Right ventricle myocardium inferior (tissue), 1 donor: ENCODE measurements at regions not wholly inside any gene's neighbourhood (a gene's known extent, or its start where the extent isn't known, plus 50 kb on each side); places are given as distances from the start of the nearest gene placed in this dataset.
A peak's percentile ranks its signal among the peaks of the same experiment; 100 is the strongest.

ENCODE experiments used
- ATAC-seq: fragments of 200-7000 bp; cut with Tn5 transposase; one replicate; pipeline ENCODE4 v1.9.1; 2020; ENCODE audit warnings: mild to moderate bottlenecking, moderate library complexity
- DNase-seq: peaks from one replicate; pipeline ENCODE4 v3.0.0; 2021; ENCODE audit errors: missing footprints
- intact Hi-C: fragments of 100-400 bp; cut with DNase I; formaldehyde crosslinking; loops from one replicate; pipeline ENCODE4 v1.11.0; 2022
- donor health status: DM: no; HTN: yes; CAD: no; lungs with severe emphysema.

- DNase-seq = no peak
- no peak for ATAC-seq
- intact Hi-C loops = no loop called here
These were observed 150.9 kb downstream of the SP3 start for GRCh38 chr2:173814306-173814705.

- ATAC-seq (no peak), DNase-seq (no peak)
- intact Hi-C loops = no loop called here
These were observed 149.4 kb downstream of the SP3 start for GRCh38 chr2:173815772-173816171.

DNA sequence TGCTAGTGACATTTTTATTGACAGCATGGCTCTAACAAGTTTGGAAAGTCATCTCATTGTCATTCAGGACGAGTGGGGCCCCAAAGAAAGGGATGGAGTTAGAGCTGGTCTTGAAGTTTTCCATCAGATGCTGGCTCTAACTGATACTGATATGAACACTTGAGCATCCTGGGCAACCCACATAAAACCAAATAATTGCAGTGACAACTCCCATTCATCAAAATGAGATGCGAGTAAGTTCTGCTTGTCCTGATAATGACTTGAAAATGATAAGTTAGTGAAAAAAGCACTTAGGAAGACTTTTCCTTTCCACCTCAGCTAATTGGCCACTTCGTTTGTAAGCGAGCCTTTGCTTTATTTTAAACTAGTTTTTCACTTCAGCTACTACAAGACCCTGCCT, 147.6 kb downstream of the SP3 start:
- no peak for DNase-seq
- no peak for ATAC-seq
- intact Hi-C loops = no loop called here

GRCh38 chr2:173818285-173818684, 146.9 kb downstream of the SP3 start:
- ATAC-seq = no peak
- DNase-seq = no peak
- intact Hi-C loops = no loop called here

GRCh38 chr2:173819852-173820251, 145.3 kb downstream of the SP3 start:
- DNase-seq (no peak), ATAC-seq (no peak)
- intact Hi-C loops = no loop called here

DNA sequence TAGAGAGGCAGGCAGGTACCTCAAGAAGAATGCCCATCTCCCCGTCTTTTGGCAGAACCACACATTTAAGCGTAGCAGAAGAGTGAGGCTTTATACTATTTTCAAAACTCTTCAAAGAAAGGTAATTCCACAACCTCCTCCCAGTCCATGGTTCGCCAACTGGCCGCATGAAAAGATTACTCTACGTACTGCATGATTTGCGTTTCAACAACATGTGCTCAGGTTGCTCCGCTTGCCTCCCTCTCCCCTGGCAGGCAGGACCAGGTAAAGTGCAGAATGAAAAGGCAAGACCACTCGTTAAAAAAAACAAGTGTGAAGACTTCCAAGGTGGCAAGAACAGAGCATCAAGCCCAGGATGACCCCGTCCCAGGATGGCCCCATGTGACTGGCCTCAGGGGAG, 143.7 kb downstream of the SP3 start:
- intact Hi-C loops = no loop called here
- ATAC-seq (no peak), DNase-seq (no peak)

DNA sequence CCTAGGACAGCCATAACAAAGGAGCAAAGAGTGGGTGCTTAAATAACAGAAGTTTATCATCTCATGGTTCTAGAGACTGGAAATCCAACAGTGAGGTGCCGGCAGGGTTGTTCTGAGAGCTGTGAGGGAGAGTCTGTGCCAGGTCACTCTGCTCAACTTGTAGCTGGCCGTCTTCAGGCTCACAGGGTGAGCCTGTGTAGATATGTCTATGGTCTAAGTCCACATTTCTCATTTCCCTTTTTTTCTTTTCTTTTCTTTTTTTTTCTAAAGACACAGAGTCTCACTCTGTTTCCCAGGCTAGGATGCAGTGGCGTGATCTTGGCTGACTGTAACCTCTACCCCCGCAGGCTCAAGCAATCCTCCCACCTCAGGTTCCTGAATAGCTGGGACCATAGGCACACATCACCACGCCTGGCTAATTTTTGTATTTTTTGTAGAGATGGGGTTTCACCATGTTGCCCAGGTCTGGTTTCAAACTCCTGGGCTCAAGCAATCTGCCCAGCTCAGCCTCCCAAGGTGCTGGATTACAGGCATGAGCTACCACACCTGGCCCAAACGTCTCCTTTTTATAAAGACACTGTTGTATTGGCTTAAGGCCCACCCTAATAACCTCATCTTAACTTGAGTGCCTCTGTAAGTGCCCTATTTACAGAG, 142.2 kb downstream of the SP3 start:
- DNase-seq (no peak), ATAC-seq (no peak)
- intact Hi-C loops = no loop called here

- intact Hi-C loops = no loop called here
- no peak for ATAC-seq
These were observed 141.6 kb downstream of the SP3 start for GRCh38 chr2:173823543-173823939.

DNA sequence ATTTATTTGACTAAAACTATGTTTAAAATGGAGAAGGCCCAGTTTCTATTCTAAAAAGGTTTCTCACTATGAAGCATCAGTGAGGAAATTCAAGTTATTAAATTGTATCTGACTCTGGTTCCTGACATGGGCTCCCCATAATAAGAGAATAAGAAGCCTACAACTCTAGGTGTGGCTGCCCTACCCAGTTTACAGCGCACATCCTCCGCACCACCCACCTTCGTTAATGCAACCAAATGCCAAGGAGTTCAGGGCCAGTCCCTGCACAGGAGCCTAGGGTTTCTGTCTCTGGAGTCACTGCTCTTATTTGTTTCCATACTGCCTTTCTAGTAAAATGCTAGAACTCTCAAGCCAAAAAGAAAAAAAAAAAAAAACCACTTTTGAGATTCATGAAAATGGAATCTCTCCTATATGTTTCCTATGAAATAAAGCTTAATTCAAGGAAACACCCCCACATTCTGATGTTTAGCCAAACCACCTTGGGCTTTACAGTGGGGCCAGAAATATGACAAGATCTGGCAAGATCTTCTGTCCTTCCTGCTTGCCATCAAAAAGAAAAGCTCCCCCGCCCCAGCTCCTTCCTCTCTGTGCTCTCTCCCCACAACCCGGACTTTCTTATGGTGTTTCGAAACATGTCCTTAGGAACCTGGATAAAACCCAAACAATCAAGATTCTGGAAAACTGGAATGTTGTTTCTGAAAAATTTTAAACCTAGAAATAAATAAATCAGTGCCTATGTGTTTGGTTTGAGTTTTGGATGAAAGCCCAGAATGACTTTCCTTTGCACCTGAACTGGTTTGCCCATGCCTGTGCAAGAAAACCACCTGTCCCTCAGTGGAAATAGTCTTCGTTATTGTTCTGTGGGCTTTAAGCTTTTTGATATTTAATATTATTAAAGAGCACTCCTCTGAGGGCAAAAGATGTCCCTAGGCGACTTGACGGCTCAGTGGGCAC, 136.7 kb downstream of the SP3 start:
- intact Hi-C loops = no loop called here
- DNase-seq (no peak), ATAC-seq (no peak)

More at GRCh38 chr2:173823543-173823939, 141.6 kb downstream of the SP3 start:
- no peak for DNase-seq

- DNase-seq = no peak
- intact Hi-C loops = no loop called here
These were observed 135.4 kb downstream of the SP3 start for GRCh38 chr2:173829727-173830126.

GRCh38 chr2:173830170-173830569, 135.0 kb downstream of the SP3 start:
- DNase-seq (no peak), ATAC-seq (peak; percentile 56)
- intact Hi-C loops = no loop called here

More at GRCh38 chr2:173829727-173830126, 135.4 kb downstream of the SP3 start:
- ATAC-seq = no peak

DNA sequence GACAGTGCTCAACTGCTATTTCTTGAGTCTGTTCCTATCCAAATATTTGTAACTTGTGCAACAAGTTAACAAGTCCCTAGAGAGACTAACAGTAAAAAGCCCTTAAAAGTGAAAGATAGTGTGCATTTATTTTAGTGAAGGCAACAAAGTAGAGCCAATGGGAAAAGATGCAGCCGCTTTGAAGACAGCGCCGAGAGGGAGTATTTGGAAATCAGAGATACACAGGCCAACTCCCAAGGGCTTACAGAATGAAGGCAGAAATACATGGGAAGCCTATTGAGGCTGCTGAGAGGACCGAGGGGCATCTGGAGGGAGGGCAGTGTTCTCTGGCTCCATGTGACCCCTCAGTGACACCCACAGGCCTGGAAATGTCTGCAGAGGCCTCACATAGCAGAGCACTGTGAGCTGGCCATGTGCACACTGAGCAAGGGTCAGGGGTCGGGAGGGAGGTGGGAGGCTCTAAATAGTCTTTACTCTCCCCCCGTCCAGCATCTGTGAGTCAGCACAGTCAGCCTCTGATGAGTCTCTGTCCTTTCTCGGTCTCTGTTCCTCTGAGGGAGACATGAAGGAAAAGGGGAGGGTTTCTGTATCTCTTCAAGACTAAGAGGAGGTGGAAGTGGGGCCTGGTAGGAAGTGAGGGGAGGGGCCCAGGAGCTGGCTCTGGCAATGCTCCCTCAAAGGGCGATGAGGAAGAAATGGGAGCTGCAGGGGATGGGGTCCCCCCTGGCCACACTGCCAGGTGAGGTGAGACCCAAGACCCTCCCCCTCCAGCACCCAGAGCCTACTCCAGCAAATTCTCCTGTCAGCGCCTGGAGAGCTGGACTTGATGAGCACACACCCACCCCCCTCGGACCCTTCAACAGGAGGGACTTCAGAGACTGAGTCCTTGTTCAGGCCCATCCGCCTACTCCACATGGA, 133.6 kb downstream of the SP3 start:
- DNase-seq (peak; percentile 82), ATAC-seq (peak; percentile 89)
- intact Hi-C loops = no loop called here

GRCh38 chr2:173834141-173834540, 131.0 kb downstream of the SP3 start:
- intact Hi-C loops = no loop called here
- DNase-seq (no peak), ATAC-seq (no peak)

DNA sequence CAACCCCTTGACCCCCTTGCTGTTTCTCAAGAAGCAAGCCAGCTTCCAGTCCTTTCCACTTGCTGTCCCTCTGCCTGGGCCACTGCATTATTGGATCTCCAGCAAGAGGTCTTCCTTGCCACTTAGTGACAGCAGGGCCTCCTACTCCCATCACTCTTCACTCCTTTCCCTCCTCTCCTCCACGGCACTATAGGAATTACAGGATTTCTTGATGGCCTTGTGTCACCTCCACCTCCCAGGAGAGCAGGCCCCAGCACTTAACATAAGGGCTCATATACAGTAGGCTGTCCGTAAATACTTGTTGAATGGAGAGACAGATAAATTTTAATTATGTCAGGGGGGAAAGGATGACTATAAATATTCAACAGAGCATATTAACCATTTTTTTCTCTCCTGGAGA, 129.4 kb downstream of the SP3 start:
- no peak for ATAC-seq
- intact Hi-C loops = no loop called here
- no peak for DNase-seq

DNA sequence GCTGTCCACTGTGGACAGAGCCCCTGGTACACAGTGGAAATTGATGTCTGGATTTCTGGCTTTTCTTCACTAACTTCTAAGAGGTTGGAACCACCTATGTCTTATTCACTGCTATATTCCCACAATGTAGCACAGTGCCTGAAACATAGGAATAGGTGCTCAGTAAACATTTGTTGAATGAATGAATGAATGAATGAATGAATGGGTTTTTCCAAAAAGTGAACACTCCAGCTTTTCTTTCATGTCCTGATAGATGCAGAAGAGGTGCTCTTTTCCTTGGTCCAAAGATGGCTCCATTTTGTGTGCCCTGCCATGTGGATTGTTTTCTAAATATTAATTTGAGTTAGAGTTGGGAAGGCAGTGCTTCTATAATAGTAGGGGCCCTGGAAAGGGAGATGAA, 124.1 kb downstream of the SP3 start:
- intact Hi-C loops = no loop called here
- no peak for ATAC-seq
- DNase-seq = no peak

GRCh38 chr2:173843526-173843925, 121.6 kb downstream of the SP3 start:
- DNase-seq = no peak
- intact Hi-C loops = no loop called here
- no peak for ATAC-seq

DNA sequence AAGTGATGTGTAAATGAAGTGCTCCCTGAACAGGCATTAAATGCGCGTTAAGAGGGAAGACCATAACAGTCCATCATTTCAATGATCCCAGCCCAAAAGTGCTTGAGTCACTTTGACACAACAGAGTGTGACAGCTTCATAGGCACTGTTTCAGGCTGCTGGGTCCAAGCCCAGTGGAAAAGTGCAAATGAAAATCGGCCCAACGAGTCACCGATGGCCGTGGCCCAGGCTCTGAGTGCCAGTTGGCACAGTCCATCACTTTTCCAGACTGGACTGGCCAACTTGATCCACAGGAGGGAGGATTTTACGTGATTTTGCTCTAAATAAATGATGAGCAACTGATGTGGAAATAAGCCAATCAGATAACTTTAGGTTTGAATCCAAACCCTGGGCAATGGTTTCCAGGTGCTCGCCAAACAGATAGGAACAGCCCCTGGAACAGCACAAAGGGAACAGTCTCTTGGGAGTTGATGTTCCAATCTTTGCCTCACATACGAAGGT, 114.0 kb downstream of the SP3 start:
- intact Hi-C loops = no loop called here
- peak; percentile 74 for DNase-seq
- ATAC-seq = peak; percentile 73

- DNase-seq (no peak), ATAC-seq (no peak)
- intact Hi-C loops = no loop called here
These were observed 111.0 kb downstream of the SP3 start for GRCh38 chr2:173854141-173854540.

- DNase-seq (no peak), ATAC-seq (peak; percentile 63)
- intact Hi-C loops = no loop called here
These were observed 110.3 kb downstream of the SP3 start for GRCh38 chr2:173854840-173855239.
